Liver (tissue), 8 donors: ENCODE measurements at regions not wholly inside any gene's neighbourhood (a gene's known extent, or its start where the extent isn't known, plus 50 kb on each side); places are given as distances from the start of the nearest gene placed in this dataset.

Experiments
- DNase-seq: peaks from one replicate; pipeline ENCODE4 v3.0.0-alpha.2; 2017; ENCODE audit warnings: low spot score
- H3K27ac ChIP-seq, 2 donors: one replicate each; pipeline ENCODE4 v1.7.0; 2013; ENCODE audit warnings: inconsistent platforms in 2 of 2, low read length in 2 of 2, control low read depth in 1 of 2, low read depth in 1 of 2, mild to moderate bottlenecking in 1 of 2
- H3K27me3 ChIP-seq, 4 donors: one replicate each; pipeline versions ENCODE4 v1.6.1 to v1.7.0; 2013; ENCODE audit warnings: low read length in 3 of 4, inconsistent platforms in 1 of 4, mild to moderate bottlenecking in 1 of 4, moderate library complexity in 1 of 4; ENCODE audit not compliant: control insufficient read depth in 4 of 4, insufficient read depth in 4 of 4
- H3K36me3 ChIP-seq, 4 donors: one replicate each; pipeline versions ENCODE4 v1.6.1 to v1.7.0; 2013; ENCODE audit warnings: low read length in 3 of 4, mild to moderate bottlenecking in 3 of 4, low read depth in 1 of 4, moderate library complexity in 1 of 4; ENCODE audit not compliant: control insufficient read depth in 4 of 4, insufficient read depth in 3 of 4
- H3K4me1 ChIP-seq, 4 donors: one replicate each; pipeline versions ENCODE4 v1.6.1 to v1.7.0; 2013; ENCODE audit warnings: low read length in 3 of 4, mild to moderate bottlenecking in 3 of 4, moderate library complexity in 1 of 4; ENCODE audit not compliant: control insufficient read depth in 4 of 4, insufficient read depth in 4 of 4
- H3K4me3 ChIP-seq, 3 donors: one replicate each; pipeline versions ENCODE4 v1.6.1 to v1.7.0; 2013; ENCODE audit warnings: low read length in 3 of 3, control low read depth in 1 of 3, low read depth in 1 of 3, mild to moderate bottlenecking in 1 of 3
- H3K9ac ChIP-seq, 2 donors: one replicate each; pipeline ENCODE4 v1.7.0; 2013; ENCODE audit warnings: low read length in 2 of 2, mild to moderate bottlenecking in 2 of 2, moderate library complexity in 2 of 2, control low read depth in 1 of 2, low read depth in 1 of 2
- H3K9me3 ChIP-seq, 4 donors: one replicate each; pipeline versions ENCODE4 v1.6.1 to v1.7.0; 2013; ENCODE audit warnings: low read length in 3 of 4; ENCODE audit not compliant: control insufficient read depth in 4 of 4
- ATF3 ChIP-seq: IDR thresholded peaks from 2 replicates; pipeline ENCODE4 v1.6.1; 2016; ENCODE audit warnings: antibody characterized with exemption
- EGR1 ChIP-seq, 2 donors: IDR thresholded peaks; 2 replicates each; pipeline ENCODE4 v1.6.1; 2016 to 2018; ENCODE audit warnings: antibody characterized with exemption in 2 of 2, low read depth in 2 of 2
- FOXA1 ChIP-seq: IDR thresholded peaks from 2 replicates; pipeline ENCODE4 v1.6.1; 2016; ENCODE audit warnings: antibody characterized with exemption
- GABPA ChIP-seq, 2 donors: IDR thresholded peaks in 1 of 2; conservative IDR thresholded peaks in 1 of 2; 2 replicates each; pipeline ENCODE4 v1.6.1; 2016; ENCODE audit warnings: antibody characterized with exemption in 2 of 2, mild to moderate bottlenecking in 1 of 2, moderate library complexity in 1 of 2
- HNF4A ChIP-seq, 2 donors: conservative IDR thresholded peaks; 2 replicates each; pipeline ENCODE4 v1.6.1; 2016; ENCODE audit warnings: antibody characterized with exemption in 2 of 2, mild to moderate bottlenecking in 2 of 2
- HNF4G ChIP-seq: IDR thresholded peaks from 2 replicates; pipeline ENCODE4 v1.6.1; 2016; ENCODE audit warnings: antibody characterized with exemption
- JUND ChIP-seq, 2 donors: IDR thresholded peaks; 2 replicates each; pipeline ENCODE4 v1.6.1; 2016; ENCODE audit warnings: antibody characterized with exemption in 2 of 2
- MAX ChIP-seq: IDR thresholded peaks from 2 replicates; pipeline ENCODE4 v1.6.1; 2016; ENCODE audit warnings: antibody characterized with exemption
- NR2F2 ChIP-seq: IDR thresholded peaks from 2 replicates; pipeline ENCODE4 v1.6.1; 2016; ENCODE audit warnings: antibody characterized with exemption
- RAD21 ChIP-seq, 2 donors: IDR thresholded peaks; 2 replicates each; pipeline ENCODE4 v1.6.1; 2016; ENCODE audit warnings: antibody characterized with exemption in 2 of 2, mild to moderate bottlenecking in 2 of 2
- REST ChIP-seq: IDR thresholded peaks from 2 replicates; pipeline ENCODE4 v1.6.1; 2016; ENCODE audit warnings: antibody characterized with exemption, mild to moderate bottlenecking
- RXRA ChIP-seq, 2 donors: IDR thresholded peaks; 2 replicates each; pipeline ENCODE4 v1.6.1; 2017 to 2018; ENCODE audit warnings: antibody characterized with exemption in 2 of 2, mild to moderate bottlenecking in 1 of 2
- SP1 ChIP-seq: IDR thresholded peaks from 2 replicates; pipeline ENCODE4 v1.6.1; 2018; ENCODE audit warnings: antibody characterized with exemption, mild to moderate bottlenecking
- TAF1 ChIP-seq: conservative IDR thresholded peaks from 2 replicates; pipeline ENCODE4 v1.6.1; 2016; ENCODE audit warnings: antibody characterized with exemption, mild to moderate bottlenecking
- YY1 ChIP-seq: IDR thresholded peaks from 2 replicates; pipeline ENCODE4 v1.6.1; 2016; ENCODE audit warnings: antibody characterized with exemption, mild to moderate bottlenecking
- WGBS: extraction: QIAGEN DNeasy Blood & Tissue Kit; methylation state at CpG from one replicate; pipeline ENCODE4 v1.1.7; 2013; 5-methylcytosine and 5-hydroxymethylcytosine counted together
- TF ChIP-seq, protein P1 (sequence below): fragments of 150-350 bp; IDR thresholded peaks from 2 replicates; pipeline ENCODE4 v1.5.1; 2017; ENCODE audit warnings: improper control_type of control experiment, low read depth, low read length; ENCODE audit not compliant: missing input control
- donor health status: healthy.
- donor health status: healthy.
- donor health status: healthy.
- donor health status: healthy.
- donor health status: healthy.

- Histone ChIP-seq H3K4me3 (no peak overlapping the region), H3K9me3 (no peaks in the 10 kb centered on the region), H3K9ac (no peak overlapping the region), H3K27ac (no peak overlapping the region), H3K36me3 (no peaks in the 10 kb centered on the region), H3K27me3 (no peaks in the 10 kb centered on the region), H3K4me1 (no peaks in the 10 kb centered on the region)
- TF ChIP-seq YY1 (no peak), JUND (IDR thresholded peaks at IDR 0.05) (no peak), NR2F2 (no peak), RXRA (IDR thresholded peaks at IDR 0.05) (no peak)
- TF ChIP-seq, protein P1, sequence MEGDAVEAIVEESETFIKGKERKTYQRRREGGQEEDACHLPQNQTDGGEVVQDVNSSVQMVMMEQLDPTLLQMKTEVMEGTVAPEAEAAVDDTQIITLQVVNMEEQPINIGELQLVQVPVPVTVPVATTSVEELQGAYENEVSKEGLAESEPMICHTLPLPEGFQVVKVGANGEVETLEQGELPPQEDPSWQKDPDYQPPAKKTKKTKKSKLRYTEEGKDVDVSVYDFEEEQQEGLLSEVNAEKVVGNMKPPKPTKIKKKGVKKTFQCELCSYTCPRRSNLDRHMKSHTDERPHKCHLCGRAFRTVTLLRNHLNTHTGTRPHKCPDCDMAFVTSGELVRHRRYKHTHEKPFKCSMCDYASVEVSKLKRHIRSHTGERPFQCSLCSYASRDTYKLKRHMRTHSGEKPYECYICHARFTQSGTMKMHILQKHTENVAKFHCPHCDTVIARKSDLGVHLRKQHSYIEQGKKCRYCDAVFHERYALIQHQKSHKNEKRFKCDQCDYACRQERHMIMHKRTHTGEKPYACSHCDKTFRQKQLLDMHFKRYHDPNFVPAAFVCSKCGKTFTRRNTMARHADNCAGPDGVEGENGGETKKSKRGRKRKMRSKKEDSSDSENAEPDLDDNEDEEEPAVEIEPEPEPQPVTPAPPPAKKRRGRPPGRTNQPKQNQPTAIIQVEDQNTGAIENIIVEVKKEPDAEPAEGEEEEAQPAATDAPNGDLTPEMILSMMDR, result no peak
- no peak for DNase-seq
- 42% methylated on average over 18 of the region's 18 CpGs for WGBS
Observed at GRCh38 chr22:48705159-48705916, 1122.3 kb downstream of the BRD1 start.

- 84% methylated on average over 13 of the region's 13 CpGs for WGBS
- Histone ChIP-seq H3K27me3 (no peaks in the 10 kb centered on the region), H3K27ac (no peak overlapping the region), H3K4me3 (no peak overlapping the region), H3K4me1 (no peaks in the 10 kb centered on the region), H3K36me3 (no peaks in the 10 kb centered on the region), H3K9me3 (no peaks in the 10 kb centered on the region), H3K9ac (no peak overlapping the region)
- no peak for TF ChIP-seq SP1
- no peak for TF ChIP-seq ATF3
- no peak for TF ChIP-seq TAF1
- no peak for TF ChIP-seq JUND (IDR thresholded peaks at IDR 0.05)
- no peak for TF ChIP-seq GABPA (IDR thresholded peaks at IDR 0.05 in 1 of 2, conservative IDR thresholded peaks at IDR 0.05 in 1 of 2)
- no peak for TF ChIP-seq YY1
- TF ChIP-seq NR2F2, result no peak
- TF ChIP-seq HNF4A (conservative IDR thresholded peaks at IDR 0.05), result no peak
- no peak for TF ChIP-seq FOXA1
- no peak for DNase-seq
Observed at GRCh38 chr22:48704335-48704734, 1123.3 kb downstream of the BRD1 start.

DNA sequence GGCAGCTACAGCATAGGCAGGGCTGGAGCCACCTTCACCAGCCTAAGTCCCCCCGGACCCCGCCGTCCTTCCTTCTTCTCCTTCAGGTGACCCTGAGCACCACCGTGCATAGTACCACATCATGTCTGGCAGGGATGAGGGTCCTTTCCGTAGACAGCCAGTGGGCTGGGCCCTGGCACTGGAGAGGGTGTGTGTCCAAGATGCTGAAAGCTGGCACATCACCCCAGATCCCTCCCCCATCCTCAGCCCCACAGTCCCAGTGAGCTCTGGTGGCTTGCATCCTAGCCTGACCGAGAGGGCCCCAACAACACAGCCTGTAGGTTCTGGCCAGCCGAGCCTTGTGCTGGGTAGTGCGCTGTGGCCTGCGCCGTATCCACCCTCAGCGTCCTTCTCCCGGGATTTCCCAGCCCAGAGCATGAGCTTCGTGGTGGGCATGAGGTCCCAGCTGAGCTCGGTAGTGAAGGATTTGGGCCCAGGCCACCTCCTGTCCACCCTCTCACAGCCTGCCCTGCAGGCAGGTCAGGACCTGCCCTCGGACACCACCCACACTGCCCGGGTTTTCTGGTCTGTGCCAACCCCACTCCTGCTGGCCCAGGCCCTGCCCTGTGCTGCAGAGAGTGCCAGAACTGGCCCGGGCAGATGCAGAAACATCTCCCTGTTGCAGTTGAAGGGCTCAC, 1124.3 kb downstream of the BRD1 start:
- no peaks in the 10 kb centered on the region for H3K9me3 ChIP-seq
- 79% methylated on average over 17 of the region's 17 CpGs for WGBS
- H3K27ac ChIP-seq, result no peak overlapping the region
- no peaks in the 10 kb centered on the region for H3K27me3 ChIP-seq
- H3K4me1 ChIP-seq, result no peaks in the 10 kb centered on the region
- no peak overlapping the region for H3K4me3 ChIP-seq
- no peak for TF ChIP-seq RXRA (IDR thresholded peaks at IDR 0.05)
- no peak for TF ChIP-seq ATF3
- TF ChIP-seq MAX, result no peak
- no peak for TF ChIP-seq HNF4A (conservative IDR thresholded peaks at IDR 0.05)
- TF ChIP-seq, protein P1, result no peak
- no peak for TF ChIP-seq JUND (IDR thresholded peaks at IDR 0.05)
- no peak for TF ChIP-seq FOXA1
- TF ChIP-seq TAF1, result no peak
- TF ChIP-seq YY1, result no peak
- TF ChIP-seq GABPA (IDR thresholded peaks at IDR 0.05 in 1 of 2, conservative IDR thresholded peaks at IDR 0.05 in 1 of 2), result no peak
- TF ChIP-seq EGR1 (IDR thresholded peaks at IDR 0.05; ENCODE audit: low read depth in 2 of 2), result no peak
- no peak for TF ChIP-seq REST
- no peak for TF ChIP-seq RAD21 (IDR thresholded peaks at IDR 0.05)
- TF ChIP-seq HNF4G, result no peak
- no peak for DNase-seq
- no peaks in the 10 kb centered on the region for H3K36me3 ChIP-seq
- H3K9ac ChIP-seq, result no peak overlapping the region
